ENCODE measurements at regions not wholly inside any gene's neighbourhood (a gene's known extent, or its start where the extent isn't known, plus 50 kb on each side); places are given as distances from the start of the nearest gene placed in this dataset.

DNA sequence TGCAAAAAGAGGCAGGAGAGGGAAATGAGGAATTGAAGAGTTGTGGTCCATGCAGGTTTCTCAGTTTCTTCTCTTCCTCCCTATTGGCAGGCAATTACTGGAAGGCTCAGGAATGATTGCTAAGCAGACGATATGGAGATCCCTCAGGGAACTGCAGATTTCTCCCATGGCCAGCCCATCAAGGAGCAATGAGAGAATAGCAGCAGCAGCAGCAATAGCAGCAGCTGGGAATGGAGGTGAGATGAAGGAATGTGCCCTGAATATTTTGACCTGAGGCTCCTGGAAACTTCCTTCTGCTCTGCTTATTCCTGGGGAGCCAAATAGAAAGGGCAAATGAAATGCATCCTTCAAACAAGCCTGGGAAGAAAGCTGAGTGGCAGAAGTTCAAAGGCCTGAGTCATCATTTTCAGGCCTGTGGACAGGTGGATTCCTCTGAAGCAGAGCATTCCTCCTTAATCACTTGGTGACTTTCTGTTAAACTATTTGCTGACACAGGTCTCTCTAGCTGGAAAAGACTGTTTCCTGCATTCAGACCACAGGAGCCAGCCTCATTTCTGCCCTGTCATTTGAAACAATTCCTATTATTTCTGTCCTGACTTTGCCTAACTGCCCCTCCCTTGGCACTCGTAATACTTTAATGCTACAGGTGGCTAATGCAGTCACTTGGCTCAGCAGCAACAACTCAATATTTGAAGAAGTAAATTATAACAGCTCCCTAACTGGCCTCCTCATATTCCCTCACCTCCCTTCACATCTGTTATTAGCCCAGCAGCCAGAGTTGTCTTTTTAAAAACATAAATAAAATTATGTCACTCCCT is 146.9 kb upstream of the GADL1 start:
- DNase-seq (ENCODE audit: low read depth) (peak; percentile 96), FAIRE-seq (peak; percentile 90)
- peak overlapping the region; percentile 98 for H3K27ac Mint-ChIP-seq (ENCODE audit: unreplicated experiment)
- H3K27me3 ChIP-seq (ENCODE audit: insufficient read depth, low read length): no peaks in the 10 kb centered on the region
- H3K4me2 ChIP-seq (ENCODE audit: low read length): peak overlapping the region; percentile 56
- H3K36me3 Mint-ChIP-seq (ENCODE audit: low read depth, unreplicated experiment): peaks cover 4% of the 10 kb centered on the region
- H3K9ac ChIP-seq (ENCODE audit: low read length): no peak overlapping the region
- H3K4me1 Mint-ChIP-seq (ENCODE audit: low read depth, unreplicated experiment): peaks cover 27% of the 10 kb centered on the region
- no peak overlapping the region for H2AFZ ChIP-seq (ENCODE audit: low read depth, low read length)
- H3K27me3 Mint-ChIP-seq (ENCODE audit: low read depth, unreplicated experiment): no peaks in the 10 kb centered on the region
- H3K36me3 ChIP-seq (ENCODE audit: insufficient read depth, low read length): no peaks in the 10 kb centered on the region
- H3K4me3 ChIP-seq (ENCODE audit: insufficient read depth, low read depth, low read length): no peak overlapping the region
- H3K9me3 Mint-ChIP-seq (ENCODE audit: unreplicated experiment): peaks cover 11% of the 10 kb centered on the region
- H4K20me1 ChIP-seq (ENCODE audit: insufficient read depth, low read length): no peaks in the 10 kb centered on the region
- peaks cover 7% of the 10 kb centered on the region for H3K9me3 ChIP-seq (ENCODE audit: insufficient read depth, low read depth, low read length)
- H3K4me3 Mint-ChIP-seq (ENCODE audit: unreplicated experiment): no peak overlapping the region
- peaks cover 9% of the 10 kb centered on the region for H3K4me1 ChIP-seq (ENCODE audit: insufficient read depth, low read length)
- TF ChIP-seq, protein P1, sequence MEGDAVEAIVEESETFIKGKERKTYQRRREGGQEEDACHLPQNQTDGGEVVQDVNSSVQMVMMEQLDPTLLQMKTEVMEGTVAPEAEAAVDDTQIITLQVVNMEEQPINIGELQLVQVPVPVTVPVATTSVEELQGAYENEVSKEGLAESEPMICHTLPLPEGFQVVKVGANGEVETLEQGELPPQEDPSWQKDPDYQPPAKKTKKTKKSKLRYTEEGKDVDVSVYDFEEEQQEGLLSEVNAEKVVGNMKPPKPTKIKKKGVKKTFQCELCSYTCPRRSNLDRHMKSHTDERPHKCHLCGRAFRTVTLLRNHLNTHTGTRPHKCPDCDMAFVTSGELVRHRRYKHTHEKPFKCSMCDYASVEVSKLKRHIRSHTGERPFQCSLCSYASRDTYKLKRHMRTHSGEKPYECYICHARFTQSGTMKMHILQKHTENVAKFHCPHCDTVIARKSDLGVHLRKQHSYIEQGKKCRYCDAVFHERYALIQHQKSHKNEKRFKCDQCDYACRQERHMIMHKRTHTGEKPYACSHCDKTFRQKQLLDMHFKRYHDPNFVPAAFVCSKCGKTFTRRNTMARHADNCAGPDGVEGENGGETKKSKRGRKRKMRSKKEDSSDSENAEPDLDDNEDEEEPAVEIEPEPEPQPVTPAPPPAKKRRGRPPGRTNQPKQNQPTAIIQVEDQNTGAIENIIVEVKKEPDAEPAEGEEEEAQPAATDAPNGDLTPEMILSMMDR (IDR thresholded peaks at IDR 0.05; ENCODE audit: insufficient read depth, low read depth, low read length): no peak
- TF ChIP-seq EZH2 (IDR thresholded peaks at IDR 0.05; ENCODE audit: insufficient read depth, low read length): no peak
- peak overlapping the region; percentile 10 for H3K27ac ChIP-seq (ENCODE audit: low read depth, low read length)
- H3K79me2 ChIP-seq (ENCODE audit: insufficient read depth, low read length): no peaks in the 10 kb centered on the region

DNA sequence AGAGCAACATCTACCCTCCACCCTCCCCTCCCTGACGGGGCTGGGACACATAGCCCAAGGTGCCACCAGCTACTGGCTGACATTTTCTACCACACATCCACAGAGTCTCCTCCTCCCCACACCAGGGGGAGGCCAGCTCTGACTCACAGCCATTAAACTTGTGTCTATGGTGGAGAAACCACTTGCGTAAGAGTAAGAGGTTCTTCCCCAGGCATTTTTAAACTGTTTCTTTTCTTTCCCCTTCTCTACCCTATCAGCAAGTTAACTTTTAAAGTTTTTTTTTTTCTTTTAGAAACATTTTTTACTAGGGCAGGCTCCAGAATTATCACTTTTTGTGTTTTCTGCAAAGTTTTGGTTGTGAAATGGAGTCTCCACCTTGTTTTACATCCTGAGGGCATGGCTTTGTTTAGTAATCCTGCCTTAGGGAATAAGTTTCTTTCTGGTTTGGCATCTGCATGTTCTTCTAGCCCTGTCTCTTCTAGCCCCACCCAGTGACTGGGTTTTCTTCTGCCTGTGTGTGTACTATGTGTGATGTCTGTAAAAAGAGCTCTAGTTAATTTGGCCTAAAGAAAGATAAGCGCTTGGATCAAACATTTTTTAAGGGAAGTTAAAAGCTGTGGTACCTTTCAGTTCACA is 148.8 kb upstream of the GADL1 start:
- no peak for FAIRE-seq

More for the DNA sequence above, 148.8 kb upstream of the GADL1 start:
- H3K36me3 ChIP-seq (ENCODE audit: insufficient read depth, low read length): no peaks in the 10 kb centered on the region
- H3K9me3 ChIP-seq (ENCODE audit: insufficient read depth, low read depth, low read length): peaks cover 7% of the 10 kb centered on the region
- no peak overlapping the region for H2AFZ ChIP-seq (ENCODE audit: low read depth, low read length)
- no peaks in the 10 kb centered on the region for H3K79me2 ChIP-seq (ENCODE audit: insufficient read depth, low read length)
- TF ChIP-seq EZH2 (IDR thresholded peaks at IDR 0.05; ENCODE audit: insufficient read depth, low read length): no peak
- TF ChIP-seq, protein P1 (IDR thresholded peaks at IDR 0.05; ENCODE audit: insufficient read depth, low read depth, low read length): no peak
- H3K9ac ChIP-seq (ENCODE audit: low read length): no peak overlapping the region
- peaks cover 14% of the 10 kb centered on the region for H3K9me3 Mint-ChIP-seq (ENCODE audit: unreplicated experiment)
- peak overlapping the region; percentile 98 for H3K27ac Mint-ChIP-seq (ENCODE audit: unreplicated experiment)
- H3K36me3 Mint-ChIP-seq (ENCODE audit: low read depth, unreplicated experiment): peaks cover 4% of the 10 kb centered on the region
- no peaks in the 10 kb centered on the region for H4K20me1 ChIP-seq (ENCODE audit: insufficient read depth, low read length)
- no peak overlapping the region for H3K4me3 ChIP-seq (ENCODE audit: insufficient read depth, low read depth, low read length)
- H3K27me3 Mint-ChIP-seq (ENCODE audit: low read depth, unreplicated experiment): no peaks in the 10 kb centered on the region
- H3K4me1 Mint-ChIP-seq (ENCODE audit: low read depth, unreplicated experiment): peaks cover 25% of the 10 kb centered on the region
- peaks cover 9% of the 10 kb centered on the region for H3K4me1 ChIP-seq (ENCODE audit: insufficient read depth, low read length)
- no peak overlapping the region for H3K4me2 ChIP-seq (ENCODE audit: low read length)
- H3K4me3 Mint-ChIP-seq (ENCODE audit: unreplicated experiment): no peak overlapping the region
- H3K27ac ChIP-seq (ENCODE audit: low read depth, low read length): no peak overlapping the region
- DNase-seq (ENCODE audit: low read depth): no peak
- H3K27me3 ChIP-seq (ENCODE audit: insufficient read depth, low read length): no peaks in the 10 kb centered on the region
